OCI-LY1 (cell line): ENCODE measurements at regions not wholly inside any gene's neighbourhood (a gene's known extent, or its start where the extent isn't known, plus 50 kb on each side); places are given as distances from the start of the nearest gene placed in this dataset.

Experiments used
- H2AFZ ChIP-seq: fragments of 200-600 bp; sonication (generic), shearing (Covaris generic); 2 replicates; pipeline ENCODE4 v1.6.0; 2014; ENCODE audit warnings: antibody characterized with exemption, mild to moderate bottlenecking, low read length
- H3F3A ChIP-seq: fragments of 200-600 bp; sonication (generic), shearing (Covaris generic); 2 replicates; pipeline ENCODE4 v1.6.0; 2014; ENCODE audit warnings: mild to moderate bottlenecking, antibody characterized with exemption, low read length, moderate library complexity; ENCODE audit not compliant: insufficient read depth
- H3K27ac ChIP-seq: fragments of 200-600 bp; sonication (generic); 2 replicates; pipeline ENCODE4 v1.5.1; 2014; ENCODE audit warnings: low read length, mixed run types, mild to moderate bottlenecking, low read depth; ENCODE audit not compliant: poor library complexity, severe bottlenecking
- H3K27me3 ChIP-seq: fragments of 200-600 bp; sonication (generic); 2 replicates; pipeline ENCODE4 v1.6.0; 2014; ENCODE audit warnings: antibody characterized with exemption, mild to moderate bottlenecking, low read length, moderate library complexity; ENCODE audit not compliant: insufficient read depth
- H3K36me3 ChIP-seq: fragments of 200-600 bp; sonication (generic); 2 replicates; pipeline ENCODE4 v1.6.1; 2014; ENCODE audit warnings: mild to moderate bottlenecking, antibody characterized with exemption, low read length, moderate library complexity, mixed read lengths; ENCODE audit not compliant: insufficient read depth
- H3K4me1 ChIP-seq: fragments of 200-600 bp; sonication (generic); 2 replicates; pipeline ENCODE4 v1.5.1; 2014; ENCODE audit warnings: mild to moderate bottlenecking, low read length, moderate library complexity; ENCODE audit not compliant: insufficient read depth, severe bottlenecking
- H3K4me2 ChIP-seq: fragments of 200-600 bp; sonication (generic), shearing (Covaris generic); 2 replicates; pipeline ENCODE4 v1.6.1; 2014; ENCODE audit warnings: low read length
- H3K4me3 ChIP-seq: fragments of 200-600 bp; sonication (generic); 2 replicates; pipeline ENCODE4 v1.5.1; 2014; ENCODE audit warnings: low read length, low read depth, mild to moderate bottlenecking, mixed read lengths; ENCODE audit not compliant: poor library complexity, severe bottlenecking
- H3K79me2 ChIP-seq: fragments of 200-600 bp; shearing (Covaris generic); 2 replicates; pipeline ENCODE4 v1.6.1; 2016; ENCODE audit warnings: mixed run types, low read length, mixed read lengths; ENCODE audit not compliant: insufficient read depth
- H3K9ac ChIP-seq: fragments of 200-600 bp; sonication (generic), shearing (Covaris generic); 2 replicates; pipeline ENCODE4 v1.6.1; 2014; ENCODE audit warnings: mild to moderate bottlenecking, low read length, mixed read lengths
- H3K9me2 ChIP-seq: fragments of 200-600 bp; sonication (generic), shearing (Covaris generic); 2 replicates; pipeline ENCODE4 v1.6.1; 2014; ENCODE audit warnings: low read depth, mild to moderate bottlenecking, low read length, mixed read lengths
- H3K9me3 ChIP-seq: fragments of 200-600 bp; shearing (Covaris generic); 2 replicates; pipeline ENCODE4 v1.6.1; 2014; ENCODE audit warnings: low read length, mixed read lengths
- H4K20me1 ChIP-seq: fragments of 200-600 bp; sonication (generic), shearing (Covaris generic); 2 replicates; pipeline ENCODE4 v1.6.0; 2016; ENCODE audit warnings: mild to moderate bottlenecking, low read length; ENCODE audit not compliant: insufficient read depth
- EZH2 ChIP-seq: fragments of 200-600 bp; sonication (generic), shearing (Covaris generic); IDR thresholded peaks from 2 replicates; pipeline ENCODE4 v1.8.0; 2017; ENCODE audit warnings: borderline replicate concordance, mixed run types, mild to moderate bottlenecking, antibody characterized with exemption, low read length, moderate library complexity, mixed read lengths
- TF ChIP-seq, protein P1 (sequence below): fragments of 200-600 bp; sonication (generic), shearing (Covaris generic); IDR thresholded peaks from 2 replicates; pipeline ENCODE4 v1.5.1; 2017; ENCODE audit warnings: mild to moderate bottlenecking, antibody characterized with exemption, low read length, moderate library complexity, mixed read lengths

DNA sequence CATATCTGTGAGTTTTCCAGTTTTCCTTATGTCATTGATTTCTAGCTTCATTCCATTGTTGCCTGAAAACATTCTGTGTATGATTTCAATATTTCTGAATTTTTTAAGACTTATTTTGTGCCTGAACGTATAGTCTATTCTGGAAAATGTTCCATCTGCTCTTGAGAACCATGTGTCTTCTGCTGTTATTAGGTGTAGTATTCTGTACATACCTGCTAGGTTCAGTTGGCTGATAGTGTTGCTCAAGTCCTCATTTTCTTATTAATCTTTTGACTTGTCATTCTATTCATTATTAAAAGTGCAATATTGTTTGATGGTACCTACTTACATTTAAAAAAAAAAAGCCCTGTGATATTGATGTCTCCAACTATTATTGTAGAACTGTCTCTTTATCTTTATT lies 869.8 kb upstream of the MAN1A1 start:
- no peak overlapping the region for H3K4me3 ChIP-seq
- no peaks in the 10 kb centered on the region for H3K79me2 ChIP-seq
- H4K20me1 ChIP-seq: no peaks in the 10 kb centered on the region
- H3K9me2 ChIP-seq: no peaks in the 10 kb centered on the region
- no peaks in the 10 kb centered on the region for H3K27me3 ChIP-seq
- TF ChIP-seq EZH2: no peak
- TF ChIP-seq, protein P1, sequence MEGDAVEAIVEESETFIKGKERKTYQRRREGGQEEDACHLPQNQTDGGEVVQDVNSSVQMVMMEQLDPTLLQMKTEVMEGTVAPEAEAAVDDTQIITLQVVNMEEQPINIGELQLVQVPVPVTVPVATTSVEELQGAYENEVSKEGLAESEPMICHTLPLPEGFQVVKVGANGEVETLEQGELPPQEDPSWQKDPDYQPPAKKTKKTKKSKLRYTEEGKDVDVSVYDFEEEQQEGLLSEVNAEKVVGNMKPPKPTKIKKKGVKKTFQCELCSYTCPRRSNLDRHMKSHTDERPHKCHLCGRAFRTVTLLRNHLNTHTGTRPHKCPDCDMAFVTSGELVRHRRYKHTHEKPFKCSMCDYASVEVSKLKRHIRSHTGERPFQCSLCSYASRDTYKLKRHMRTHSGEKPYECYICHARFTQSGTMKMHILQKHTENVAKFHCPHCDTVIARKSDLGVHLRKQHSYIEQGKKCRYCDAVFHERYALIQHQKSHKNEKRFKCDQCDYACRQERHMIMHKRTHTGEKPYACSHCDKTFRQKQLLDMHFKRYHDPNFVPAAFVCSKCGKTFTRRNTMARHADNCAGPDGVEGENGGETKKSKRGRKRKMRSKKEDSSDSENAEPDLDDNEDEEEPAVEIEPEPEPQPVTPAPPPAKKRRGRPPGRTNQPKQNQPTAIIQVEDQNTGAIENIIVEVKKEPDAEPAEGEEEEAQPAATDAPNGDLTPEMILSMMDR: no peak
- H3F3A ChIP-seq: no peaks in the 10 kb centered on the region
- no peaks in the 10 kb centered on the region for H3K36me3 ChIP-seq
- H3K4me1 ChIP-seq: no peaks in the 10 kb centered on the region
- H2AFZ ChIP-seq: no peak overlapping the region
- no peak overlapping the region for H3K4me2 ChIP-seq
- no peaks in the 10 kb centered on the region for H3K9me3 ChIP-seq
- H3K9ac ChIP-seq: no peak overlapping the region
- H3K27ac ChIP-seq: no peak overlapping the region

DNA sequence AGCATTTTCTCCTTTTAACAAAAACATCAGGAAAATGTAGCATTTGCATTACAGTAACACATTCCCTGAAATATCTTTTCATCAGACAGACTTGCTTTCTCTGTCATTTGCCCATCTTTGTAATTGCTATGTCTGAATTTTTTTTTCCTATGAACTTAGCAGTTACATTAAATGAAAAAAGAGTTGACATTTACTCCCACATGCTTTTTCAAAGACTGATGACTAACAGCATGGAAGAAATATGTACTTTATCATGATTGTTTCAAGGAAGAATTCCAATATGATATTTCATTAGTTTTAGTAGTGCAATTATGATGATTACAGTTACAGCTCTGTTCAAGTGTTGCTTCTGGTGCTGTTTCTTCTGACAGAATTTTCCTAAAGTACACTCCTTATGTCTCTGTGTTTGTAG lies 864.5 kb upstream of the MAN1A1 start:
- H3K9me3 ChIP-seq: no peaks in the 10 kb centered on the region
- no peak overlapping the region for H3K4me2 ChIP-seq
- TF ChIP-seq EZH2: no peak
- TF ChIP-seq, protein P1: no peak
- no peak overlapping the region for H2AFZ ChIP-seq
- H4K20me1 ChIP-seq: no peaks in the 10 kb centered on the region
- H3K9ac ChIP-seq: no peak overlapping the region
- no peak overlapping the region for H3K4me3 ChIP-seq
- no peak overlapping the region for H3K27ac ChIP-seq
- no peaks in the 10 kb centered on the region for H3K4me1 ChIP-seq
- no peaks in the 10 kb centered on the region for H3K36me3 ChIP-seq
- H3K79me2 ChIP-seq: no peaks in the 10 kb centered on the region
- no peaks in the 10 kb centered on the region for H3F3A ChIP-seq
- H3K27me3 ChIP-seq: no peaks in the 10 kb centered on the region
- no peaks in the 10 kb centered on the region for H3K9me2 ChIP-seq

DNA sequence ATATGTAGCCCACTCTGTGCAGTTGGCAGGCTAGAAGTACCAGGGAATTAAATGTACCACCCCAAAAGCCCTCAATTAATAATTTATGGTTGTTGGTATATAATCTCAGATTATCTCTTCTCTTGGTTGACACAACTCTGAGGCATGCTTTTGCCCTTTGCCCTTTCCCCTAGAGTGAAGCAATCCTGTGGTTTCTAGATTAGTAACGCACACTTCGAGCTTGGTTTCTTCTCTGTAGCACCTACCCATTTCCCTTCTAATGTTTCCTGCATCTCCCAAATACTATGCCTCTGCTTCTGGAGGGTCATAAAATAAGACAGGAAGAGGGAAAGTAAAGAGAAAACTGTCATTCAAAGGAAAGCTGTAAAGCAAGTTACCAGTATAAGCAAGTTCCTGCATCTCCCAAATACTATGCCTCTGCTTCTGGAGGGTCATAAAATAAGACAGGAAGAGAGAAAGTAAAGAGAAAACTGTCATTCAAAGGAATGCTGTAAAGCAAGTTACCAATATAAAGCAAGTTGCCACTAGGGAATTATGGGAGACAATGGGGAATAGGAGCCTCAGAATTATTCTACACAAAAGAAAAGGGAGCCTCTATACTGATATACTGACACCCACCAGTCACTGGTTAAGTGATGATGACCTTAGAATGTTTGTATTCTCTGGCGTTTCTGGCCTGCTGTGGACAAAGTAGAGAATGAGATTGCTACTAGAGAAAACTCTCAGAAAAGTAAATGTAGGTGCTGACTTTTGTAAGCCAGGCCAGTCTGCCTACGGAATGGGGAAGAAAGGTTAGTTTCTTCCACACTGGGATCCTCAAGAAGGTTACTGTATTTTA lies 862.6 kb upstream of the MAN1A1 start:
- no peaks in the 10 kb centered on the region for H3K36me3 ChIP-seq
- H4K20me1 ChIP-seq: no peaks in the 10 kb centered on the region

More for the DNA sequence above, 862.6 kb upstream of the MAN1A1 start:
- no peak overlapping the region for H2AFZ ChIP-seq
- H3K27me3 ChIP-seq: no peaks in the 10 kb centered on the region
- H3K9ac ChIP-seq: no peak overlapping the region
- H3K4me1 ChIP-seq: no peaks in the 10 kb centered on the region
- H3K9me3 ChIP-seq: no peaks in the 10 kb centered on the region
- no peak overlapping the region for H3K27ac ChIP-seq
- H3F3A ChIP-seq: no peaks in the 10 kb centered on the region
- no peak overlapping the region for H3K4me3 ChIP-seq
- H3K9me2 ChIP-seq: no peaks in the 10 kb centered on the region
- TF ChIP-seq EZH2: no peak
- TF ChIP-seq, protein P1: no peak
- H3K79me2 ChIP-seq: no peaks in the 10 kb centered on the region
- no peak overlapping the region for H3K4me2 ChIP-seq
